ENCODE measurements at regions not wholly inside any gene's neighbourhood (a gene's known extent, or its start where the extent isn't known, plus 50 kb on each side); places are given as distances from the start of the nearest gene placed in this dataset.

- Histone ChIP-seq H3K27ac (no peak overlapping the region), H3K4me3 (no peak overlapping the region), H3K9me3 (no peaks in the 10 kb centered on the region), H3K36me3 (replicated peaks in 1 of 2; ENCODE audit: insufficient read depth in 1 of 2, low read depth in 2 of 2) (no peaks in the 10 kb centered on the region), H3K27me3 (no peaks in the 10 kb centered on the region), H3K4me1 (no peaks in the 10 kb centered on the region)
- no peak for DNase-seq
- intact Hi-C loops (cut with DNase I): no loop called here
- WGBS, 2 donors: 83 to 100% methylated on average over 1 of the region's 1 CpG
- no peak for ATAC-seq
- no peak for TF ChIP-seq POLR2A (IDR thresholded peaks at IDR 0.05)
- TF ChIP-seq, protein P1, sequence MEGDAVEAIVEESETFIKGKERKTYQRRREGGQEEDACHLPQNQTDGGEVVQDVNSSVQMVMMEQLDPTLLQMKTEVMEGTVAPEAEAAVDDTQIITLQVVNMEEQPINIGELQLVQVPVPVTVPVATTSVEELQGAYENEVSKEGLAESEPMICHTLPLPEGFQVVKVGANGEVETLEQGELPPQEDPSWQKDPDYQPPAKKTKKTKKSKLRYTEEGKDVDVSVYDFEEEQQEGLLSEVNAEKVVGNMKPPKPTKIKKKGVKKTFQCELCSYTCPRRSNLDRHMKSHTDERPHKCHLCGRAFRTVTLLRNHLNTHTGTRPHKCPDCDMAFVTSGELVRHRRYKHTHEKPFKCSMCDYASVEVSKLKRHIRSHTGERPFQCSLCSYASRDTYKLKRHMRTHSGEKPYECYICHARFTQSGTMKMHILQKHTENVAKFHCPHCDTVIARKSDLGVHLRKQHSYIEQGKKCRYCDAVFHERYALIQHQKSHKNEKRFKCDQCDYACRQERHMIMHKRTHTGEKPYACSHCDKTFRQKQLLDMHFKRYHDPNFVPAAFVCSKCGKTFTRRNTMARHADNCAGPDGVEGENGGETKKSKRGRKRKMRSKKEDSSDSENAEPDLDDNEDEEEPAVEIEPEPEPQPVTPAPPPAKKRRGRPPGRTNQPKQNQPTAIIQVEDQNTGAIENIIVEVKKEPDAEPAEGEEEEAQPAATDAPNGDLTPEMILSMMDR (IDR thresholded peaks at IDR 0.05): no peak
Measured at GRCh38 chr1:37159102-37159501, 124.8 kb upstream of the GRIK3 start.

DNA sequence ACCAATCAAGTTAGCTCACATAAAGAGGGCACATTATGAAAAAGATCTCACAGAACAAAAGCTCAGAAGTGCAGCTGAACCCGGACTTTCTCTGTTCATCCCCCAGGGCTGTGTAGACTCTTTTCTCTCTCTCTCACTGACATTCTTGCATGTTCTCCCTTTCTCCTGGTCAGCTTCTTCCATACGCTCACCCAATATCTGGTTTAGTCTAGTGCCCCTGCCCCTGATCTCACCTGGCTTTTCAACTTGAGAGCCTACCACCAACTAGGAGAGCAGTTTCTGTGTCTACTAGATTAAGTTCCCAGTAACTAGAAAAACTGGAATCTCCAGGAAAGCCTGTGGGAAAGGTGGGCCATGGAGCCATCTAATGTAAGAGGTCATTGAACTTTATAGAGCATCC, 126.9 kb upstream of the GRIK3 start:
- Histone ChIP-seq H3K36me3 (replicated peaks in 1 of 2; ENCODE audit: insufficient read depth in 1 of 2, low read depth in 2 of 2) (no peaks in the 10 kb centered on the region), H3K27ac (no peak overlapping the region), H3K27me3 (no peaks in the 10 kb centered on the region), H3K9me3 (no peaks in the 10 kb centered on the region), H3K4me3 (no peak overlapping the region), H3K4me1 (no peaks in the 10 kb centered on the region)
- intact Hi-C loops (cut with DNase I): no loop called here
- TF ChIP-seq, protein P1 (IDR thresholded peaks at IDR 0.05): no peak
- no peak for TF ChIP-seq POLR2A (IDR thresholded peaks at IDR 0.05)
- ATAC-seq (no peak), DNase-seq (no peak)
- WGBS, 2 donors: 67 to 76% methylated on average over 2 of the region's 2 CpGs

GRCh38 chr1:37162059-37162458, 127.7 kb upstream of the GRIK3 start:
- H3K4me1 ChIP-seq: no peaks in the 10 kb centered on the region
- no peaks in the 10 kb centered on the region for H3K36me3 ChIP-seq (replicated peaks in 1 of 2; ENCODE audit: insufficient read depth in 1 of 2, low read depth in 2 of 2)
- H3K27me3 ChIP-seq: no peaks in the 10 kb centered on the region
- DNase-seq: no peak
- intact Hi-C loops (cut with DNase I): no loop called here
- no peak for ATAC-seq
- TF ChIP-seq, protein P1 (IDR thresholded peaks at IDR 0.05): no peak
- no peak for TF ChIP-seq POLR2A (IDR thresholded peaks at IDR 0.05)
- H3K4me3 ChIP-seq: no peak overlapping the region
- H3K27ac ChIP-seq: no peak overlapping the region
- H3K9me3 ChIP-seq: no peaks in the 10 kb centered on the region

DNA sequence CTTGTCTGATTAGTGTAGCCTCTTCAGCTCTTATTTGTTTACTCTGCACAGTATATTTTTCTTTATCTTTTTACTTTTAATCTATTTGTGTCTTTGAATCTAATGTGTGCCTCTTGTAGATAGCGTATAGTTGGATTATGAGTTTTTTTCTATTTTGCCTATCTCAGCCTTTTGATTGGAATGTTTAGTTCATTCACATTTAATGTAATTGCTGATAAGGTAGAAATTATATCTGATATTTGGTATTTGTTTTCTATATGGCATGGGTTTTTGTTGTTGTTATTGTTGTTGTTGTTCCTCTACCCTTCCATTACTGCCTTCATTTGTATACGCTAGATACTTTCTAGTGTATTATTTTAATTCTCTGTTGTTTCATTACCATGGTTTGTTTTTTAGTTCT, 131.7 kb upstream of the GRIK3 start:
- Histone ChIP-seq H3K4me3 (no peak overlapping the region), H3K27ac (no peak overlapping the region), H3K27me3 (no peaks in the 10 kb centered on the region), H3K9me3 (no peaks in the 10 kb centered on the region), H3K4me1 (no peaks in the 10 kb centered on the region), H3K36me3 (replicated peaks in 1 of 2; ENCODE audit: insufficient read depth in 1 of 2, low read depth in 2 of 2) (no peaks in the 10 kb centered on the region)
- 90 to 96% methylated on average over 2 of the region's 2 CpGs for WGBS, 2 donors
- intact Hi-C loops (cut with DNase I): no loop called here
- TF ChIP-seq POLR2A (IDR thresholded peaks at IDR 0.05): no peak
- TF ChIP-seq, protein P1 (IDR thresholded peaks at IDR 0.05): no peak
- DNase-seq (no peak), ATAC-seq (no peak)

DNA sequence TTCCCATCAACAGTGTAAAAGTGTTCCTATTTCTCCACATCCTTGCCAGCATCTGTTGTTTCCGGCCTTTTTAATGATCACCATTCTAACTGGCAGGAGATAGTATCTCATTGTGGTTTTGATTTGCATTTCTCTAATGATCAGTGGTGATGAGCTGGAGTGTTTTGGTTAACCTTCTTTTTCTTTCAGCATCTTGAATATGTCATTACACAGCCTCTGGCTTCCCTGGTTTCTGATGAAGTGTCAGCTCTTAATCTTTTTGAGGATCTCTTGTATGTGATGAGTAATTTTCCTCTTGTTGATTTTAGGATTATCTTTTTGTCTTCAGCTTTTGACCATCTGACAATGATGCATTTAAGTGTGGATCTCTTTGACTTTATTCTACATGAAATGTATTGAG, 133.2 kb upstream of the GRIK3 start:
- H3K27ac ChIP-seq: no peak overlapping the region
- 81 to 83% methylated on average over 1 of the region's 1 CpG for WGBS, 2 donors
- no peaks in the 10 kb centered on the region for H3K9me3 ChIP-seq
- TF ChIP-seq, protein P1 (IDR thresholded peaks at IDR 0.05): no peak
- TF ChIP-seq POLR2A (IDR thresholded peaks at IDR 0.05): no peak
- intact Hi-C loops (cut with DNase I): no loop called here
- H3K4me1 ChIP-seq: no peaks in the 10 kb centered on the region
- DNase-seq: no peak
- H3K27me3 ChIP-seq: no peaks in the 10 kb centered on the region
- no peak for ATAC-seq
- H3K4me3 ChIP-seq: no peak overlapping the region
- no peaks in the 10 kb centered on the region for H3K36me3 ChIP-seq (replicated peaks in 1 of 2; ENCODE audit: insufficient read depth in 1 of 2, low read depth in 2 of 2)

Data from body of pancreas (tissue), 4 donors.